Hepatic stellate cell (primary cell): ENCODE measurements at regions not wholly inside any gene's neighbourhood (a gene's known extent, or its start where the extent isn't known, plus 50 kb on each side); places are given as distances from the start of the nearest gene placed in this dataset.

Source experiments
- DNase-seq: peaks from one replicate; pipeline ENCODE4 v3.0.0; 2011; ENCODE audit warnings: low spot score

DNA sequence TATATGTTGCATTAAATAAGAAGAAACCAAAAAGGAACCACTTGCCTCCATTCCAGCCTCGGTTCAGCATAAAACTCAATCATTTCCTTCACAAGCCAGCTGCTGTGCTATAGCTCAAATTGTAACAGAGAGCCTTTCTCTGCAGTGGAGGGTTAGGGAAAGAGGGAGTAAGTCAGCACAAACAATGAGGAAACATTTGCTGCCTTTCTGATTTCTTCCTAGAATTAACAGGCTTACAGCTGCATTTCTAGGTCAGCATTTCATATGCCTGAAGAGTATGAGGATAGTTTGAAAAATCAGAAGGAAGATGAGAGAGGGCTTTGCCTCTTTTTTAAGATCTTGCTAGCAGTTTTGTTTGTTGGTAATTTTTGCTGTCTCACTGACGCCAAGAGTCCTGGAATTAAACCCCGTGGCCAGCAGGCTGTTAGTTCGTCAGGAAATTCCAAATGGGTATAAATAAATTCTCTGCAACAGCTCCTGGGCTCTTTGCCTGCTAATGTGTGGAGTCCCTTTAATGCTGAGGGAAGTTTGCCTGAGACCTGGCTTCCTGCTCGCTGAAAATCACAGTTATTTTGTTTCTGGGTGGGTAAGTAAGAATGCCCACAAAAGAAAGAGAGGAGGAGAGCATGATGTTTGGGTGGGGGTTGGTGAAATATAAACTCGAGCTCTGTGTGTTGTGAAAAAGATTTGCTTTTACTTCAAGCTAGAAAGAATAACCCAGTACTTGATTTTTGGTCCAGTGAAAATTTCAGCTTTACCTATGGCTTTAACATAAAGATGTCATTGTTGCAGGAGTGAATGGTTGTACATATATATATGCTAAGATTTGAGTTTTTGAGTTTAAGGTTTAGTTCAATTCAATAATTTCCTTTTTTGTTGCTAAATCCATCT, 148.1 kb upstream of the DMRT1 start:
- no peak for DNase-seq

DNA sequence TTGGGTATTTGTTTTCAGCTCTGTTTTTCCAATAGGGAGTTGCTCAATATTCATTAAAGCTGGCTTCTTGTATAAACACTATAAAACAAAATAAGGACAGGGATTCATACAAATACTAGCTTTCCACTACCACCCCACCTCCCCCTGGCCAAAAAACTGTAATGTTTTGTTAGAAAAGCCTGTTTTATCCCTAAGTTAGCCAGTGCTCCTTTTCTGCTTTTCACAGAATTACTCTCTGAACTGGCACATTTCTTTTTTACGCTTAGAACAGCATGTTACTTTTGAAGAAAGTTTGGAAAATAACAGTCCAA, 147.4 kb upstream of the DMRT1 start:
- DNase-seq = no peak

DNA sequence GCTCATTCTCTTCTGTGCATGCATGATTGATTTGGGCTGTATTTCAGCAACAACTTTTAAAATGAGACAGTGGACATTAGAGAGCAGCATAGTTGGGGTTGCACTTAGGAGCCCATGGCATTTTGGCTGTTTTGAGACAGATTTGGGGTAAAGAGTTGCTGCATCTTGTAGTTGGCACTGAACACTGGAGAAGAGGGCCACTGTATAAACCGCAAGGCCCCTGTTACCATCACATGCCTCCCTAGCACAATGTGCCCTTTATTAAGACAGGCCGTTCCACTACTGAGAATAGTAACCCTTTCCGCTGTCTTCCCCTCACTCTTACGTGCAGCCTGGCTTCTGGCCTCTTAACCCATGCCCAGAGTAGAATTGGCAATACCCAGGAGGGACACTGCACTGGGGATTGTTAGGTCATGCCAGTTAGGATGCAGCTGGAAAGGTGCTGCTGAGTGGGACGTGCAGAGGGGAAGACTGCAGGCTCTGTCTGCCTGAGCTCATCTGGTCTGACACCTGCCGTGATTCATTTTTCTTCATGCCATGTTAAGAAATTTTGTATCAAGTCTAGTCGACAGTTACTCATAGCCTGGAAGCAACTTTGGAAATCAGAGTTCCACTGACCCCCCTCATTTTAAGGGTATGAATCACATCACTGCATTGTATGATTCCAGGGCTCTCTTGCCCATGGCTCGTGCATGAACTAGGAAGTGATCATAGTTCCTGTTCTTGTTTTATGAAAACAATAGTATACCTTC, 146.9 kb upstream of the DMRT1 start:
- DNase-seq = no peak

DNA sequence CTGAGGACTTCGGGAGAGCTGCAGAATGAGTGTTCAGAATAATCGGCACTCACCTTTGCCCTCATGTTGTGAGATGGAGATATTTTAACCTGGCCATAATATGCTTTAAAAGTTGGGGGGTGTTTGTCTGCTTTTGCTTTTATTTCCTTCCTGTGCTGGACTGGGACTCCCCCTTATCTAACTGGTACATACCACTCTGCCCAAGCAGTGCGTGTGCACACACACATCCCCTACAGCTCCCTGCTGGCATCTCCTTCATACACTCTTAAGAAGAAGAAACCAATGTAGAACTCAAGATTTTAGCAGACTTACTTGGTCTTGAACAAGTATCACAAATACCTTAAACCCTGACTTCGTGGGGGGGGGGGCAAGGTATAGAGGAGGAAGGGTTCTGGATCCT, 146.2 kb upstream of the DMRT1 start:
- DNase-seq = no peak

DNA sequence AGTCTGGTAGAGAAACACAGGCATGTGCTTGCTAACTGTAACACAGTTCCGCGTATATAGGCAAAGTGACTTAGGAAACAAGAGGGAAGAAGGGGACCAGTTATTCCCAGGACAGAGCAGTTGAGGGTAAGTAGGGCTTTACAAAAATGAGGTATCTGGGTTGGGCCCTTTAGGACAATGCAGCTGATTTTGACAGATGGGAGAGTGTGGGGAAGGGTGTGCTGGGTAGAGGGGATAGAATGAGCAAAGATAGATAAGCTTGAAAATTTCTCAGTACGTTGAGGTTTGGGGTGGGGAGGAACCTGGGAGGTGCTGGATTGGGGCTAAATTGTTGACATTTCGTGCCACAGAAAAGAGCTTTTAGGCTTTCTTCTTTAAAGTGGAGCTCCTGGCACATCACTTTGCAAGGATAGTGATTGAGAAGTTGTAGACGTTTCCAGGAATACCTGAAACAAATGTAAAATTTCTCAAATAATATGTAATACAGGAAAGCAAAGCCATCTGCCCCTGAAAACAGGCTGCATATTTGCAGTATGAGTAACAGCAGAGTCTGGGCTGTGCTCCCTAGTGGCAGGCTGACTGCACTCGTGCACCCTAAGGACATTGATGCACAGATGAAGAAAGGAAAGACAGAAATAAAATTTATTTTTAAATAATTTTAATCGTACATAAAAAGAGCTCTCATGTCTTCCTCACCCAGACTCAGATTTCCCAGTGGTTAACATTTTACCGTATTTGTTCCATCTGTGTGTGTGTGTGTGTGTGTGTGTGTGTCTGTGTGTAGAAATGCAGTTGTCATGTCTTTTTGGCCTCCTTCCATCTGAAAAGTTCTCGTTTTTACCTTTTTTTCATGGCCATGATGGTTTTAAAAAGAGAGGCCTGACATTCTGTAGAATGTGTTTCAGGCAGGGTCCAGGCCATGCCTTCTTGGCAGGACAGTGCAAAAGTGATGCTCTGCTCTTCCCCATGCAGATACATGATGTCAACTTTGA, 144.9 kb upstream of the DMRT1 start:
- DNase-seq = peak; percentile 68

DNA sequence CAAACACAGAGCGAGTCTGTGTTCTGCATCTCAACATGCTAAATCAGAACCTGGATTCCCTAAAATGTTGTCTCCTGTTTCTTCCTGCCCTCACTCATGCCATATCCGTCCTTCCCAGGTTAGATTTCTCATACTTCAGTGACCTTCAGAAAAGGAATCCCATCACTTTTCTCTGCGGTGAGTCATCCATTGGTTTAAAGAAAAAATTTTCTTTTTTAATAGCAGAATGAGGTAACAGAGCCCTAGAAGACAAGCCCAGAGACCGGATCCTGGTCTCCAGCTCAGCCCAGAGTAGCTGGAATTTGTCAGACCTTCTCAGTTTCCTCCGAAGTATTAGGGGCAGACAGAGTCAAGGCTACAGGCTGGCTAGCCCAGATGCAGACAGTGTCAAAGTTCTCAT, 143.2 kb upstream of the DMRT1 start:
- no peak for DNase-seq

DNA sequence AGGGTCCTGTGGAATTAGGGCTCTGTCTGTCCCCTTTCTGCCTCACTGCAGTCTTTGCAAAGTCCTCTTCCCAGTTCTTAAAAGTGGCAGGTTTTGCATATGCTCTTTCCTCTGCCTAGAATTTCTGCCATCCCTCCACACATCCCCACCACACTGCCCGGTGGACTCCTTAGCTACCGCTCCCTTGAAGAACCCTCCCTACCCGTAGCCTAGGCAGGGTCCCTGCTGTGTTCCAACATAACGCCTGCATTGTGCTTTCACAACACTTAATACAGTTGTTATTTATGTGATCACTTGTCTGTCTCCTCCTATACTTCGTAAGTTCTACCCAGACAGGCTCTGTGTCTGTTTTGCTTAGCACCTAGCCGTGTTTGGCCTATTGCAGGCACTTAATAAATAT, 142.5 kb upstream of the DMRT1 start:
- DNase-seq = no peak

DNA sequence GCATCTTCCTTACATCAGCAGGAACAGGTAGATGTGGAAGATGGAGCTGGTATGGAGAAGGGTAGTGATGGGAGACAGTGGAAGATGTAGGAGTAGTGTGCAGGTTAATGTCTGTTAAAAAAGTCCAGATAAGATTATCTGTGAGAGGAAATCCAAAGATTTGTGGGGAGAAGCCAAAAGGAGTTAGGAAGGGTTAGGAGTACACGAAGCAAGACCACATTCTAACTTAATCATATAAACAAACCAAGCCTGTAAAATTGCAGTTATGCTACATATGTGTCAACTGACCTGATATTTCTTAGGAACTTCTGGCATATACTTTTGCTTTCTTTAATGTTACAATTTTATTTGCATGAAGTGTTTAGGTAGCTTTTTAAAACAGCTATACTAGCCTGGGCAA, 142.1 kb upstream of the DMRT1 start:
- DNase-seq = no peak

DNA sequence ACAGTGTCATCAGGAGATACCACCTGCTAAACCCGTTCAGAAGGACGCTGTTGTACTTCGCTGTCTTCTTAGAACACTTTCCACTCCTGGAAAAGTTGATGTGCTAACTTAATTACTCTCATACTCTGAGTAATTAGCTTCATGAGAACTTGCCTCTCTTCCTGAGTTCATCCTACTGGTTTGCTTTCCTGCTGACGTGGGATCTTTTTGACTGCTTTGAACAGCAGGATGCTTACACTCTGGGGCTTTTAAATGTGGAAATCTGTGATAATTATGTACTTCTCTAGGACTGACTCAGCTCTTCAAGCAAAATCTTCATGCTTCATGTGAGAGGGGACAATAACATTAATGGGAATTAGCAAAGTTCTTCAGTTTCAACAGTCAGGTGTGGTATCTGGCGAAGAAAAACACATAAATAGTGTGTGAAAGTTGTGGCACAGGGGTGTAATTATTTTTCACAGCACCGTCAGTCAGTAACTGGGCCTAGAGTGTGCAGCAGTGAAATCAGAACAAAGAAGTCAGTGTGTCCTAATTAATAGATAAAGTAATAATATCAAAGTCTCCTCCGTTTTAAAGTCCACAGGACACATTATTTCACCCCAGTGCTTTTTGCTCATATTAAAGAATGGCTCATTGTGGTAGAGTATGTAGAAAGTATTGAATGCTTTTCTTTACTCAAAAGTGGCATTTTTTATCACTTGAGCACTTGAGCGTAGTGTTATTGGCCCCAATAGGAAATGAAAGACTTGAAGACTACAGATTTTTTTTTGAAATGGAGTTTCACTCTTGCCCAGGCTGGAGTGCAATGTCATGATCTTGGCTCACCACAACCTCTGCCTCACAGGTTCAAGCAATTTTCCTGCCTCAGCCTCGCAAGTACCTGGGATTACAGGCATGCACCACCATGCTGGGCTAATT, 140.9 kb upstream of the DMRT1 start:
- no peak for DNase-seq

DNA sequence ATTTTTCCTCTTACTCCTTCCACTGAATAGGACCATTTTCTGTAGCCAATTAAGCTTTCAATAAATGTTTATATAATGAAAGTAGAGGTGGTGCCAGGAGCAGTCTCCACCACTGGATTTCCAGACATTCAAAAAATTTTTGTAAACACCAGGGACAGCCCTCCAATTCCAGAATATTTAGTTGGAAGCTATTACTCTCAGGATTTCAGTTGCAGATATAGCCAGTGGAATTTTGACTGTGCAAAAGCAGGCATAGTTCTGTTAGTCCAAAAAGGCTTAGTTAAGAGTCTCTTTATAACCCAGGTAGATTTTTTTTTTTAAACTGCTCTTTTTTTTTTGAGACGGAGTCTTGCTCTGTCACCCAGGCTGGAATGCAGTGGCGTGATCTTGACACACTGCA, 138.1 kb upstream of the DMRT1 start:
- DNase-seq = no peak

DNA sequence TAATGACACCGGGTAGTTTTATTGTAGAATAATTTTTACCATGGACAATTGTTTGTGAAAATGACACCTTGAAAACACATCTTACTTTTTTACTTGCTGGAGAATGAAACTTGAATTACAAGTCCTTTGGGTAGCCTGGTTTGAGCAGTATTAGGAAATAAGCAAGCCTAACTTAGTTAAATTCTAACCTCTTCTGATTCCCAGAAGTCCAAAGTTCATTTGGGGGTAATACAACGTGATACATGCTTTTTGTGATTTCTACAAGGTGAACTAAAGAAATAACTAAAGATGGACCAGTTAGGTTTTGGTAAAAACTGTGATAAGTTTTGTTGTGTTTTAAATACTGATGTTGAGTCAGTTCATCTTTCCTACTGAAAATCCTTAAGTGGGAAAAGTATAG, 135.4 kb upstream of the DMRT1 start:
- no peak for DNase-seq

DNA sequence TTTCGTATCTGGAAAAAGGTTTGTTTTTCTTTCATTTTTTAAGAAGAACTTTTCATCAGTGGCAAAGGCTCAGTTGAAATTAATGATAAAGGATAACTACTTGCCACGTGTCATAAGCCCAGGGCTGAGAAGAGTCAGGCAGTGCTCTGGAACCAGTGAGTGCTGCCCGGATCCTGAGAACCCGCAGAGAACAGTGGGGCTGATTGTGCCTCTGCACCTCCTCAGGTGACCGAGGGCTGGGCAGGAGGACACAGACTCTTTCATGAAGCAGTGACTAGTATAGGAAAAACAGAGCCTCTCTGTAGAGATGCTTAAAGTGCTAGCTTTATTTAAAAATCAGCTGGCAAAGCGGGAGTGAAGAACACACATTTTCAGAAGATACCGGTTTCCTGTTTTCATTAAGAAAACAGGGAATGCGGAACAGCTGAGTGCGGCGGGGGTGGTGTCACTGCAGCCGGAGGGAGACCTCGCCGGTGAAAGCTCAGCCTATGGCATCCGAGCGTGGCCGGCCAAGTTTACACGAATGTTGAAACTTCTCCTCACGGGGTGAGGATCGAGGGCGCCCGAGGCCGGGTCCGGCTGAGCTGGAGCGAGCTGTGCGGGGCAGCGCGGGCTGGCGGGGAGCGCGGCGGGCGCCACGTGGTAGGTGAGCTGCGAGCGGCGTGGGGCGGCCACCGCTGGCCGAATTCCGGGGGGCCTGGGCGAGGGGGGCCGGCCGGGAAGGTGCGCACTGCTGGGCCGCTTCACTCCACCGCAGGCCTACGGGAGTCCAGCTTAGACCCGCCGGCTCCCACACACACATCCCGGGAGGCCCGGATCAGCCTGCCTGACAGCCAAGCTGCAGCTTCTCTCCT, 134.7 kb upstream of the DMRT1 start:
- DNase-seq = peak; percentile 82

DNA sequence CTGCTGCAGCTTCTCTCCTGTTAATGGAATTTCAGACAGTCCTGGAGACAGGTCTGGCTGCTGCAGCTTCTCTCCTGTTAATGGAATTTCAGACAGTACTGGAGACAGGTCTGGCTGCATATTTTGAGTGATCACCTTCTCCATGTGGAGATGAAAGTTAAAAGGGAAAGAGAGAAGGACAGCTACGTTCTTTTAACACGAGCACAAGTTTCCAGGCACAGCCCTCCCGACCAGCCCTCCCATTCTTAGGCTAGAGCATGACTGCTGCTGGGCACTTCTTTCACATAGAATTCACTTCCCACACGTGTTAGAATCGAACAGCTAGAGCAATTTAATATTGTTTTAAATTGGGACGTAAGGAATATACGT, 133.3 kb upstream of the DMRT1 start:
- no peak for DNase-seq

DNA sequence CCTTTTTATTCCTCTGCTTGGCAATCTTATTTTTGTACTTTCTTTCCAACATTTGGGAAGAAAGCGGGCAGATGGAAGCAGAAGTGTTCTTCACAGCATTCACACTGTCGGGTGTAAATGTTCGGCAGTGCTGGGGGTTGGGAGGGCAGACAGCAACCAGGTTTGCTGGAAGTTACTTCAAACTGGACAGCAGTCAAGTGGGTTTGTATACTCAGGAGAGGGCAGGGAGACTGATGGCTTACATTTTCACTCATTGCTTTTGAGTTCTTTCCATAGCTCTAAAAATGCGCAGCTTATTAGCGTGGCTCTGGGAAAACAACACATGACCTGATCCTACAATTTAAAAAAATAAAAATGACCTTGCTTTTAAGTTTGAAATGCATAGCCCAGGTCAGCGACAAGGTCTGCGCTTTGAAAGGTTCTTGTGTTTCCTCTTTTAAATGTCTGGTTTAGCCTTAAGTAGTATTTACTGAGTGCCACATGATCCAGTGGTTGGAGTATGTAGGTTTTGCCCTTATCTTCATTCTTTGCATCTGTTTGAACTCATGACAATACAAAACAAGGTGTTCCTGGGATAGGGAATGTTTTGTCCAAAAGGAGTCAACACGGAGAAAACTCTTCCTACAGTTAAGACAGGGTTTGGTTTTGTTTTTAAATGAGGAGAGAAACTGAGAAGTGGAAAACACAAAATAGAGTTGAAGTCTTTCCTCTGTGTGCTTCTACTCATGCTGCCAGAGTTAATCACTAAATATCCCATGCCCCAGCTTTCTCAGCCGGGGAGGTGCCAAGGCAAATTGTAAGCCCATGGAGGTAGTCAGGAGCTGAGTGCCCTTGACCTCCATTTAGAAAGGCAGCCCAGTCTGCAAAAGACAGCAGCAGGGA, 132.7 kb upstream of the DMRT1 start:
- no peak for DNase-seq

DNA sequence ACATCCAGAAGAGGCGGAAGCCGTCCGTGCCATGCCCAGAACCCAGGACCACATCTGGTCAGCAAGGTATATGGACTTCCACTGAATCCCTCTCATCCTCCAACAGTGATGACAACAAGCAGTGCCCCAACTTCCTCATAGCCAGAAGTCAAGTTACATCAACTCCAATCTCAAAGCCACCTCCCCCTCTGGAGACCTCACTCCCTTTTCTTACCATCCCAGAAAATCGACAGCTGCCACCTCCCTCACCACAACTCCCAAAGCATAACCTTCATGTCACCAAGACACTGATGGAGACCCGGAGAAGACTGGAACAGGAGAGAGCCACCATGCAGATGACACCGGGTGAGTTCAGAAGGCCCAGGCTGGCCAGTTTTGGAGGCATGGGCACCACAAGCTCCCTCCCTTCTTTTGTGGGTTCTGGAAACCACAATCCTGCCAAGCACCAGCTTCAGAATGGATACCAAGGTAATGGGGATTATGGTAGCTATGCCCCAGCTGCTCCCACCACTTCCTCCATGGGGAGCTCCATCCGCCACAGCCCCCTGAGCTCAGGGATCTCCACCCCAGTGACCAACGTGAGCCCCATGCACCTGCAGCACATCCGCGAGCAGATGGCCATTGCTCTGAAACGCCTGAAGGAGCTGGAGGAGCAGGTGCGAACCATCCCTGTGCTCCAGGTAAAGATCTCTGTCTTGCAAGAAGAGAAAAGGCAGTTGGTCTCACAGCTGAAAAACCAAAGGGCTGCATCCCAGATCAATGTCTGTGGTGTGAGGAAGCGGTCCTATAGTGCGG, 130.3 kb upstream of the DMRT1 start:
- no peak for DNase-seq

DNA sequence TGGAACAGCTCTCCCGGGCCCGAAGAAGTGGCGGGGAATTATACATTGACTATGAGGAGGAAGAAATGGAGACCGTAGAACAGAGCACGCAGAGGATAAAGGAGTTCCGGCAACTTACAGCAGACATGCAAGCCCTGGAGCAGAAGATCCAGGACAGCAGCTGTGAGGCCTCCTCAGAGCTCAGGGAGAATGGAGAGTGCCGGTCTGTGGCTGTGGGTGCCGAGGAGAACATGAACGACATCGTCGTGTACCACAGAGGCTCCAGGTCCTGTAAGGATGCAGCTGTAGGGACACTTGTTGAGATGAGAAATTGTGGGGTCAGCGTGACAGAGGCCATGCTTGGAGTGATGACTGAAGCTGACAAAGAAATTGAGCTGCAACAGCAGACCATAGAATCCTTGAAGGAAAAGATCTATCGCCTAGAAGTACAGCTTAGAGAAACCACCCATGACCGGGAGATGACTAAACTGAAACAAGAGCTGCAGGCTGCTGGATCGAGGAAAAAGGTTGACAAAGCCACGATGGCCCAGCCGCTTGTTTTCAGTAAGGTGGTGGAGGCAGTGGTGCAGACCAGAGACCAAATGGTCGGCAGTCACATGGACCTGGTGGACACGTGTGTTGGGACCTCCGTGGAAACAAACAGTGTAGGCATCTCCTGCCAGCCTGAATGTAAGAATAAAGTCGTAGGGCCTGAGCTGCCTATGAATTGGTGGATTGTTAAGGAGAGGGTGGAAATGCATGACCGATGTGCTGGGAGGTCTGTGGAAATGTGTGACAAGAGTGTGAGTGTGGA, 129.5 kb upstream of the DMRT1 start:
- DNase-seq = no peak

DNA sequence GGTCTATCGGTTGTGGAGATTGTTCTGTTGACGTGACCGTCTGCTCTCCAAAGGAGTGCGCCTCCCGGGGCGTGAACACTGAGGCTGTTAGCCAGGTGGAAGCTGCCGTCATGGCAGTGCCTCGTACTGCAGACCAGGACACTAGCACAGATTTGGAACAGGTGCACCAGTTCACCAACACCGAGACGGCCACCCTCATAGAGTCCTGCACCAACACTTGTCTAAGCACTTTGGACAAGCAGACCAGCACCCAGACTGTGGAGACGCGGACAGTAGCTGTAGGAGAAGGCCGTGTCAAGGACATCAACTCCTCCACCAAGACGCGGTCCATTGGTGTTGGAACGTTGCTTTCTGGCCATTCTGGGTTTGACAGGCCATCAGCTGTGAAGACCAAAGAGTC, 128.9 kb upstream of the DMRT1 start:
- DNase-seq = no peak

DNA sequence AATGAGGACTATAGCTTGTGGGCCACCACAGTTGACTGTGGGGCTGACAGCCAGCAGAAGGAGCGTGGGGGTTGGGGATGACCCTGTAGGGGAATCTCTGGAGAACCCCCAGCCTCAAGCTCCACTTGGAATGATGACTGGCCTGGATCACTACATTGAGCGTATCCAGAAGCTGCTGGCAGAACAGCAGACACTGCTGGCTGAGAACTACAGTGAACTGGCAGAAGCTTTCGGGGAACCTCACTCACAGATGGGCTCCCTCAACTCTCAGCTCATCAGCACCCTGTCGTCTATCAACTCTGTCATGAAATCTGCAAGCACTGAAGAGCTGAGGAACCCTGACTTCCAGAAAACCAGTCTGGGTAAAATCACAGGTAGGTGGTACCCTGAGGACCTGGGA, 128.4 kb upstream of the DMRT1 start:
- DNase-seq = no peak
